ENCODE measurements at regions not wholly inside any gene's neighbourhood (a gene's known extent, or its start where the extent isn't known, plus 50 kb on each side); places are given as distances from the start of the nearest gene placed in this dataset.

DNA sequence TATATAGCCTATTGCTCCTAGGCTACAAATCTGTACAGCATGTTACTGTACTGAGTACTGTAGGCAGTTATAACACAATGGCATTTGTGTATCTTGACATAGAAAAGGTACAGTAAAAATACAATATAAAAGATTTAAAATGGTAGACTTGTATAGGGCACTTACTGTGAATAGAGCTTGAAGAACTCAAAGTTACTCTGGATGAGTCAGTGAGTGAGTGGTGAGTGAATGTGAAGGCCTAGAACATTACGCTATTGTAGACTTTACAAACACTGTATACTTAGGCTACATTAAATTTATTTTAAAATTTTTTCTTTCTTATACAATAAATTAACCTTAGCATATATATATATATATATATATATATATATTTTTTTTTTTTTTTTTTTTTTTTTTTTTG, 140.0 kb upstream of the UBE2E1 start:
- DNase-seq, result no peak

DNA sequence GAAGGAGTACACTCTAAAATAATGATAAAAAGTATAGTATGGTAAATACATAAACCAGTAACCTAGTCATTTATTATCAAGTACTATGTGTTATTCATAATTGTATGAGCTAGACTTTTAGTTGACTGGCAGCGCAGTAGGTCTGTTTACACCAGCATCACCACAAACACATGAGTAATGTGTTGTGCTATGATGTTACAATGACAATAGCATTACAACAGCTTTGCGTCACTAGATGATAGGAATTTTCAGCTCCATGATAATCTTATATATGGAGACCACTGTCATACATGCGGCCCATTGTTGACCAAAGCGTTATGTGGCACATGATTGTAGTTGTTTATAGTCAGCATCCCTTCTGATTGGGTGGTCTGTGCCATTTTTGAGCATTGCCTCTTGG, 138.9 kb upstream of the UBE2E1 start:
- DNase-seq, result no peak

DNA sequence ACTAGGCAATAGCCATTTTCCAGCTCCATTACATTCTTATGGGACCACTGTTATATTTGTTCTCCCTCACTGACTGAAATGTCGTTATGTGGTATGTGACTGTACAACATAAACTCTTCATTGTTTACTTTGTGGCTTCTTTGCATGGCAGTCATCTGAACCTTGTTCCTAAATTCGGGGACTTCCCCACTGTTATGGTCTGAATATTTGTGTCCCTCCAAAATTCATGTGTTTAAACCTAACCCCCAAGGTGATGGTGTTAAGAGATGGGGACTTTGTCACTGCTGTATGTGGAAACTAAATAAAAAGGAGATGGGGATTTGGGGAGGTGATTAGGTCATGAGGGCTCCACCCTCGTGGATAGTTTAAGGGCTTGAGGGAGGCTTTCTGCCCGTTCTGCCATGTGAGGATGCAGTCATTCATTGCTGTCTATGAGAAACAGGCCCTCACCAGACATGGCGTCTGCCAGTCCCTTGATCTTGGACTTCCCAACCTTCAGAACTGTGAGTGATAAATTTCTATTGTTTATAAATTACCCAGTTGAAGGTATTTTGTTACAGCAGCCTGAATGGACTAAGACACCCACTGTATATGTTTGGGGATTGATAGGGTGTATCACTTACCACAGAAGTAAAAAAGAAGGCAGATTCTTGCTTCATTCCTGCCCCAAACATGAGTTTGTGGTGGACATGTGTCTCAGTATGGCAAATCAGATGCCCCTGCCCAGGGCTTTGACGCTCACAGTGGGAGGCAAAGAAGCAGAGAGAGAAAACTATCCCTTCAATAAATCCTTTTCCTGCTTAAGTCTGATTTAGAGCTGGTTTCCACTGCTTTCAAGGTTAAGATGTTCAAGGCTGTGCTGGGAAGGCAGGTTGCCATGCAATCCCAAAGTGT, 138.0 kb upstream of the UBE2E1 start:
- peak; percentile 56 for DNase-seq

DNA sequence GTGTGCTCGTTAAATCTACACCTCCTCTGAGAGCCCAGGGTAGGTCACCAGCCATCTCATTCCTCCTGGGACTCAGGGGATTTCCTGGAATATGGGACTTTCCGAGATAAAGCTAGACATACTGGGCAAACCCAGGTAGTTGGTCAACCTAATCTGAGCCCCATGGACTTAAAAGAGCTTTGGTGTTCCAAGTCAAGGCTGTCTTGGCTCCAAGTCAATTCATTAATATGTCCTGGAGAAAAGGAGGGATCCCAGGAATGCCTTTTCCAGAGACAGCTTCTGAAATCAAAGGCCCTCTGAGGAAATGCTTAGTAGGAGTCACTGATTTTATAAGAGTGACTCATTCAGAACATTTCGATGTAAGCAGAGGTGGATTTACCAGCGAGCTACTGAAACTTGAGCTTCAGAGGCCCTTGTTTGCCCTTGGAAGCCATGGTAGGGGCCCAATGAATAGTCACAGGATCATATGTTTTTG, 137.3 kb upstream of the UBE2E1 start:
- peak; percentile 93 for DNase-seq

DNA sequence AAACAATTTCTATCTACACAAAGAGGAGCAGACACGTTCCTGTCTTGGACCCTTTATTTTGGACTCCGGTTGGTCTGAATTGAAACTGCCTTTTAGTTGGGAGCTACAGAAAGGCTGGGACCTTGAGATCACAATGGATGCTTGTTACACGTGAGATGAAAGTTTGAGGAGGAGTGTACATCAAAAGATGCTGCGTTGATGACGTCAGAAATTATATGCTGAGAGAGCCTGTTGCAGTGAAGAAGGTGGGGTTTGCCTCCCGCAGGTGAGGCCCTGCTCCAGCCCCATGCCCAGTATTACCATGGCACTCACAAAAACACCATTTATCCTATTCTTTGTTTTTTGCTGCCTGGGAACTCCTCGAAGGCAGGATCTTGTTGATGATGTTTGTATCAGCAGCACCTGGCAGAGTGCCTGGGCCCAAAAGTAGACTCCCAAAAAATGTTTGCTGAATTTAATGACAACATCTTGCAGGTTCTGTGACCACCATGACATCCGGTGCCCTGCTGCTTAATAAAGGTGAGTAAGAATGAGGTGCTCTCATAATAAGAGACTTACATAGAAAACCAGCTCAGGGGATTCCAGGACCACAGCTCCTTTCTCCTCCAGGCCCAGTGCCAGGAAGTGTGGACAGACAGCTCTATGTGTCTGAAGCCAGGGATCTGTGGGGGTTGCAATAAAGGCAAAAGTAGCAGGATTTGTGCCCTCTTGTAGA, 136.1 kb upstream of the UBE2E1 start:
- no peak for DNase-seq

DNA sequence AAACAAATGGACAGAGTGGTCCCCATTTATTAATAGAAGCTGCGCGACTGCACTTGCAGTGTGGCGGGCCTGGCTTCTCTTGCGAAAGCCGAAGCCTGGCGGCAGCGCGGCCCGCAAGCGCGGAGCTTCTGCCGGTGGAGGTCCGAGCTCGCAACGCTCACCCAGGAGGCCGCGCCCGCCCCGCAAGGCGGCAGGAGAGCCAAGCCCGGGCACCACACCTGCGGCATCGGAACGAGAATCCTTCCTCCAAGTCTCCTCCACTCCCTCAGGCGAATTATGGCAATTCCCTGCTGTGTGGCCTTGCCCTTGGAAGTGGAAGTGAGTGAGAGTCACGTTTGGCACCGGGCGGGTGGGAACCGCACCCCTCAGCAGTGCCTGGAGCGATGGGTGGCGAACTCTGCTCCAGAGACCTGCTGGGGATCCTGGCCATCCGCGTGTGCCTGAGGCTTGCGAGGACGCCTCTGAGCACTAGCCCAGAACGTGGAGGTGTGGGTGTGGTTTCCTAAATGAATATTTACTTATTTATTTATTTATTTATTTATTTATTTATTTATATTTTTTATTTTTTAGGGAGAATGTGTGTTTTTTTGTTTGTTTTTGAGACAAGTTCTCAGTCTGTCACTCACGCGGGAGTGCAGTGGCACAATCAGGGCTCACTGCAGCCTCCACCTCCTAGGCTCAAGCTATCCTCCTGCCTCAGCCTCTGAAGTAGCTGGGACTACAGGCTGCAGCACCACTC, 133.7 kb upstream of the UBE2E1 start:
- DNase-seq, result no peak

DNA sequence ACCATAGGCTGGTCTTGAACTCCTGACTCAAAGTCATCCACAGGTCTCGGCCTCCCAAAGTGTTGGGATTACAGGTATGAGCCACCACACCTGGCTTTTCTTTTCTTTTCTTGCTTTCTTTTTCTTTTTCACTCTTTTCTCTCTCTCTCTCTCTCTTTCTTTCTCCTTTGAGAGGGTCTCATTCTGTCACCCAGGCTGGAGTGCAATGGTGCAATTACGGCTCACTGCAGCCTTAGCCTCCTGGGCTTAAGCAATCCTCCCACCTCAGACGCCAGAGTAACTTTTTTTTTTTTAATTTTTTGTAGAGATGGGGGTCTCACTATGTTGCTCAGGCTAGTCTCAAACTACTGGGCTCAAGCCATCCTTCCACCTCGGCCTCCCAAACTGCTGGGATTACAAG, 133.1 kb upstream of the UBE2E1 start:
- no peak for DNase-seq

DNA sequence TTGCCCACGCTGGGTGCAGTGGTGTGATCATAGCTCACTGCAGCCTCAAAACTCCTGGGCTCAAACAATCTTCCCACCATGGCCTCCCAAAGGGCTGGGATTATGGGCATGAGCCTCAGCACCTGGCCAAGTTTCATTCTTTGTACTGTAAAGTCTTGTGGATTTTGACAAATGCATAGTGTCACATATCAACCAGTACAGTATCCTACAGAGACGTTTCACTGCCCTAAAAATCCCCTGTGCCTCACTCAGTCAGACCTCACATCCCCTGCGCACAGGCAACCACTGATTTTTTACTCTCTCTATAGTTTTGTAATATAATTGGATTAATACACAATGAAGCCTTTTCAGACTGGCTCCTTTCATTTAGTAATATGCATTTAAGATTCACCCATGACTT, 130.7 kb upstream of the UBE2E1 start:
- DNase-seq, result no peak

DNA sequence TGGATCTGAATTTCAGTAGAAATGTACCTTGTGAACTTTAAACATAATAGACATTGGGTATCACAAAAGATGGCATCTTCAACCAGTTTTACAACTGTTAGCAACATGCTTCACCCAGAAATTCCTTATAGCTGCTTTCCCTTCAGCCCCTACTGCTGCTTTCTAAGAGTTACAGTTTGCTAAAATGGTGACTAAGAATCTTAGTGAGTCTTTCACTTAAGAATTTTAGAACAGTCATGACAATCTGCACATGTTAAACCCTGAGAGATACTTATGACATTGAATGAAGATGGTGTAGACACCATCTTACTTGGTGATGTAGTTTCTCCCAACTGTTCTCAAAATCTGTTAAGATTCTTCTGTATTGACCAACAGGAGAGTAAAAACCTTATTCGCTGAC, 129.7 kb upstream of the UBE2E1 start:
- DNase-seq, result peak; percentile 59

DNA sequence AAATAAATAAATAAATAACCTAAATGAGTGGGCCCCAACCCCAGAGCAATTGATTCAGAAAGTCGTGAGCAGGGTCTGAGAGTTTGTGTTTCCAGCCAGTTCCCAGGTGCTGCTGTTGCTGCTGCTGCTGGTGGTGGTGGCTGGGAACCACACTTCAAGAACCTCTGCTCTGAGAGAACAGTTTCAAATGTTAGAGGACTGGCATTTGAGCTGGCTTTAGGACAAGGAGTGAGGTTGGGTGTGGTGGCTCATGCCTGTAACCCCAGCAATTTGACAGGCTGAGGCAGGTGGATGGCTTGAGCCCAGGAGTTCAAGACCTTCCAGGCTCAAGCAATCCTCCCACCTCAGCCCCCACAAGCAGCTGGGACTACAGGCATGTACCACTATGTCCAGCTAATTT, 123.1 kb upstream of the UBE2E1 start:
- DNase-seq, result no peak

DNA sequence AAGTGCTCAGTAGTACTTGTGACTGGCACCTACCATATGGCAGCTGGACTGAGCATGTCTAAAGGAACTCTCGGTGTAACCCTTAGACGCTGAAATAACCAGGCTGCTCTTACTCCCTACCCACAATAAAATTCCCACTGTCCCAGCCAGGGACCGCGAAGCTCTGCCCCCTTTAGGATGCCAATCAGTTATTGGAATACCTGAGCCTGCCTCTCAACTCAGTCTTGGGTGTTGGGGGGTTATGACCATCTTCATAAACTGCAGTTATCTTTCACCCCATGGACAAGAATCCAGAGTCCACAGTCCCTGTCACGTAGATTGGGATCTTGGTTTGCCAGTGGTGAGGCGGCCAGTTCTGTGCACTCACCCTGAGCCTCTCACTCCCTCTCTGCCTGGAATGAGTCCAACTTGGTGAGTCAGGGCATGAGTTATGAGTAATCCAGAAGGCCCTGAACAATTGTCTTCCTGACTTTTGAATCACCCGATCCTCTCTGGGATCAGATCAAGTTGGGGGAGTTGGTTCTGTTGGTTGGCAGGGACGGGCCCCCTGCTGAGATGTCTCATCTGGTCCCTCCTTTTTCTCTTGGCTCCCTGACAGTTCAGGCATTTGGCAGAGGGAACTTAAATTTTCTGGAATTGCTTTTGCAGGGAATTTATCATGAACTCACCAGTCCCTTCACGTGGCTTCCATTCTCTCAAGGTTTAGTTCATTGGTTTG, 120.1 kb upstream of the UBE2E1 start:
- DNase-seq, result peak; percentile 100

DNA sequence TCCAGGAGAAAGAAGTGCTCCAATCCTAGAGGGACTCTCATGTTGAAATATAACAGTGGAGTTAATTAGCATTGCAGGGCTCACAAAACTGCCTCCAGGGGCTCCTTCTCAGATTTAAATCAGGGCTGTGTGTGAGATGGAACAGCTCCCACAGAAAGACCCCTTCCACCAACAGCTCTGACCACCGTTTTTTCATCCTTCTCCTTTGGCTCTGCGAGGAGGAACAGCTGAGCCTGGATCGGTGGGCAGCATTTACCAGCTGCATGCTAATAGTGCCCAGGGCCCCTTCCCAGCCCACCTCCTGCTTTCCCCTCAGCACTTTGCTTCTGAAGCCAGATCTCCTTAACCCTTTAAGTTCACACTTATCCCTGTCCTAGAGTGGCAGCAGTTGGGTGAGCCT, 119.2 kb upstream of the UBE2E1 start:
- DNase-seq, result no peak

DNA sequence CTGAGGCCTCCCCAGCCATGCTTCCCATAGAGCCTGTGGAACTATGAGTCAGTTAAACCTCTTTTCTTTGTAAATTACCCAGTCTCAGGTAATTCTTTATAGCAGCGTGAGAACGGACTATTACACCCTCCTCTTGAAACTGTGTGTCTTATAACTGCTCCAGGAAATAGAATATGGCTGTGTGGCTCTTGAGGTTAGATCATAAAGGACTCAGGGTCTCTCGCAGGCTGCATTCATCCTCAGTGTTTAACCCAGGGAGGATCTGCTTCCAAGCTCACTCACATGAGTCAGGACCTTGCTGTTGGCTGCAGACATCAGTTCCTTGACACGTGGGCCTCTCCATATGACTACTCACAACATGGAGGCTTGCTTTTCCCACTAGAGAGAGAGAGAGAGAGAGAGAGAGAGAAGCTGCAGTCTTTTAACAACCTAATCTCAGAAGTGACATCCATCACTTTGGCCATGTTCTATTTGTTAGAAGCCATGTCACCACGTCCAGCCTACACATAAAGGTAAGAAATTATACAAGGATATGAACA, 114.3 kb upstream of the UBE2E1 start:
- DNase-seq, result peak; percentile 26

DNA sequence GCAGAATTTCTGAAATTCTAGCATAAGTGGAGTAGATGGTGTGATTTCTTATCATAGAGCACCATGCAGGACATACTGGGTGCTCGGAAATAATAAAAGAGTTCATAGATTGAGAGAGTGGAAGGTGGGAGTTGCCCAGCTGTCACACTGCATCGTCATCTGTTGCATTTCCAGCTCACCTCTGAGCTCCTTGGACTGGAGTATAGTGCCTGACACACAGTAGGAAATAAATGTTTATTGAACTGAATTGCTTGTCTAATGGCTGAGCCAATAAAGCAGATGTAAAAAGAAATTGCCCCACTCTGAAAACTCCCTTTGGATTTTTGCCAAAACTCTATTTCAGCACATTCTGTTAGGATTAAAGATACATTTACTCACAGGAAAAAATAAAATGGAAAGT, 108.9 kb upstream of the UBE2E1 start:
- no peak for DNase-seq

DNA sequence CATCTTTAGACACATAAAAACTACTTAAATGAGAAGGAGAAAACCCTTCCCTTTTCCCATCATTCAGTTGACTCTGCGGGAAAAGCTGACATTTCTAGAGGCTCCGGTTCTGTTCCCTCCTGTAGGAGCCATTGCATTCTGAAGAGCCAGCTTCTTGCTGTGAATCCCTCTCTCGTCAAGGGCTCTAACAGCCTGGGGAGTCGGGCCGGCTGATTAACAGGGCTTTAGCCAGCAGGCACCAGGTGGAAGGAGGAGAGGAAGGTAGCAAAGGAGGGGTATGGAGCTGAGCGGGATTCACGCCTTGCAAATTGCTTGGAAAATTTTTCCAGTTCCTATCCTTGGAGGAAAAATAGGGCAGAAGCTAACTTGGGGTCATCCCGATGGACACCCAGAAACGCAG, 108.3 kb upstream of the UBE2E1 start:
- DNase-seq, result no peak

DNA sequence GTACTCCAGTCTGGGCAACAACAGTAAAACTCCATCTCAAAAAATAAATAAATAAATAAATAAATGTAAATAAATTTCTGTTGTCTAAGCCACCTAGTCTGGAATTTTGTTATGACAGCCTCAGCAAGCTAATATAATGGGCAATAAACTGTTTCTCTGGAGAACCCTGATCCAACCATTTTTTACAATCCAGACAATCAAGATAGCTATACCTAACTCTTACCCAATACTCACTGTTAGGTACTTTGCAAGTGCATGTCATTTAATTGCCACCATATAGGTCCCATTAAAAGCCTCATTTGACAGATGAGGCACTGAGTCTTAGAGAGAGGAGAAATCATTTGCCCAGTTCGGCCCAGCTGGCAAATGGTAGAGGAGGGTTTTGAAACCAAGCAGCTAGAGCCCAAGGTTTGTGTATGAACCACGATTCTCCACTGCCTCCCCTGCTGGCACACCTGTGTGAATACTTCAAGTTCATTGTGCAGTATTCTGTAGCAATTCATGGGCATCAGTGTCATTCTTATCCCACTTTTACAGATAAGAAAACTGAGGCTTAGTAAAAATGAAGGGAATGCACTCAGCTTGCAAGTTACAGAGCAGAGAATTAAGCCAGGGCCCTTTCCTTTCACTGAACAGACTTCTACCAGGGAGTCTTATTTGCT, 107.0 kb upstream of the UBE2E1 start:
- DNase-seq, result no peak

DNA sequence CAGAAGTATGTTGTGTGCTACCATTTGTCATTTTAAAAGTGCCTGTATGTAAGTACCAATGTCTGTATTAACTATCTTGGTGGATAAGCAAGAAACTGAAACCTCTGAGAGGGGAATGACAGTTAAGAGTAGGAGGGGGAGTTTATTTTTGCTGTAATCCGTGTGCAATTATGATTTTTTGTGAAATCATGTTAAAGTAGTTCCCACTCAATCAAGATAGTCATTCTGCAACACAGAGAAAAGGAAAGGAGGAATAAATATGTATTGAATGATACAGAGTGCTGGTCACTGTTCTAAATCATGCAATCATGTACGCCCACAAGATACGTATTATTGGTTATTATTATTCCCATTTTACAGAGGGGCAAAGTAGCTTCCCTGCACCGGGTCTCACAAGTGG, 105.1 kb upstream of the UBE2E1 start:
- DNase-seq, result no peak

DNA sequence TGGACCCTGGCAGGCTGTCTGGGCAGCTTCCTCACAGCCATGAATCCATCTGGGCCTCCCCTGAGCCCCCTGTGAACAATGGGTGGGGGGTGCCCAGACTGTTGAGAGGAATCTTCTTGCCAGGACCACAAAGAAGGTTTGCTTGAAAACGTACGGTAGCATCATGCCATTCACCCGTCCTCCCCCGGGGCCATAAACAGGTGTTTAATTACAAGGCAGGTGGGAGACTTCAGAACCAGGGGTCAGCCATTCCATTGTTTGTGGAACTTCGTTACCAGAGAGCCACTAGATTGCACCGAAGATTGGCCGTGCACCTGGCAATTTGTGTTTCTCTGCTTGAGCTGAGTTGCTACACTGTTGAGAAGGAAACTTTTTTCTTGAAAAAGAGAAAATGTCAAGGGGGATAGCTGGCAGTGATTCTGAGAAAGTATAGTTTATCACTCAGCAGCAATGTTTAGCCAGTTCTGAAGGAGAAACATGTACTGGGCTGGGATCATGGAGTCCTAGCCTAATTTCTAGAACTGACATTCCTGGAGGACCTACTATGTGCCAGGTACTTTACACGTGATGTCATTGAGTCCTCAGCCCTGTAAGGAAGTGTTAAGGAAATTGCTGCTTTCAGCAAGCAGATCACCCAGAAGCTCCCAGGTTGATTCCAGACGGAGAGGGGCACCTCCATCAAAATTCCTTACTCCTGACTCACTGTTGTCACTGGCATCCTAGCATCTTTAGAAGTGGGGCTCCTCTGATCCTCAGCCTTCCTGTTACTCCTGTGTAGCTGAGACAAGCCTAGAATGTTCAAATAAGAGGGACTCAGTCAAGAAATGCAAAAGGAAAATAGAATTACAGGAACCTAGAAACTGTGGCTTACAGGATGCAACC, 103.8 kb upstream of the UBE2E1 start:
- peak; percentile 63 for DNase-seq

DNA sequence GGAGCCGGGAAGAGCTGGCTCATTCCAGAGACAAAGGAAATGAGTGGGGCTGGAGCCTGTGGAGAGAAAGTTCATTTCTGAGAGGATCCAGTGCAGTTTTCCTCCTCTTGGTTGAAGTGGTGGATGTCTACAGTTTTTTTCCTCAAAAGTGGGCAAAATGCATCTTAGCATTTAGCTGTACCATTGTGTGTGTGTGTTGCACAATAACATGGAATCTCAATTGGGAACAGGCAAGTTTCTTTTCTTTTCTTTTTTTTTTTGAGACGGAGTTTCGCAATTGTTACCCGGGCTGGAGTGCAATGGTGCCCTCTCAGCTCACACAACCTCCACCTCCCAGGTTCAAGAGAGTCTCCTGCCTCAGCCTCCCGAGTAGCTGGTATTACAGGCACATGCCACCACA, 101.5 kb upstream of the UBE2E1 start:
- DNase-seq, result no peak

DNA sequence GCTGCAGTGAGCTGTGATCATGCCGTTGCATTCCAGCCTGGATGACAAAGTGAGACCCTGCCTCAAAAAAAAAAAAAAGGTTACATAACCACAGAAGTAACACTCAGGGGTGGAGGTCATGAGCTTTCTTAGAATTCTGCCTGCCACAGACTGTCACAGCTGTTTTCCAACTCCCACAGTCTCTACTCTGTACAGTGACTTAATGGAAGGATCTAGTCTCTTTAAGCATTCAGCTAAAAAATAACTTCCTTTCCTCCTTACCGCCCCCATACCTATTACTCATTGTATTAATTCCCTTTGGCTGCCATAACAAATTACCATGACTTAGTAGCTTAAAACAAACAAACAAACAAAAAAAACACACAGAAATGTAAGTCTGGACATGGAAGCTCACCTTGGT, 99.6 kb upstream of the UBE2E1 start:
- no peak for DNase-seq

DNA sequence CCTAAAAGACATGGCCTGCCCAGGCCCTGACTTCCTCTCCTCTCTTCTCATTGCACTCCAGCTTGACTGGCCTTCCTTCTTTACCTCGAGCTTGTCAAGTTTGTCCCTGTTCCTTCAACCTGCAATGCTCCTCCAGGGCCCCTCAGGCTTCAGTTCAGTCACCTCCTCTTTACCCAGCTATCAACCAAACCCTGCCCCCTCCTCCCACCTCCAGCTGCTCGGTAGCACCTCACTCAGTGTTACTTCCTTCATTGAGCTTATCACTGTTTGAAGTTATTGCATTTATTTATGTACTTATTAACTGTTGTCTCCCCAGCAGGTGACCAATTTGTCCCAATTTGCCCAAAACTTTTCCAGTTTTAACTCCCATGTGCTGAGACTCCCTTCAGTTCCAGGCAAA, 95.8 kb upstream of the UBE2E1 start:
- no peak for DNase-seq
